C4-2B (cell line): ENCODE measurements at regions not wholly inside any gene's neighbourhood (a gene's known extent, or its start where the extent isn't known, plus 50 kb on each side); places are given as distances from the start of the nearest gene placed in this dataset.

Experiments used
- CTCF ChIP-seq: fragments of 450-650 bp; conservative IDR thresholded peaks from 2 replicates; pipeline ENCODE4 v1.5.1; 2017; ENCODE audit warnings: mild to moderate bottlenecking
- ZFX ChIP-seq: fragments of 450-650 bp; IDR thresholded peaks from 2 replicates; pipeline ENCODE4 v1.6.1; 2017

- TF ChIP-seq CTCF (no peak), ZFX (no peak)
Observed at GRCh38 chr11:119846374-119846773, 117.4 kb upstream of the NECTIN1 start.
